WERI-Rb-1 (cell line): ENCODE measurements at regions not wholly inside any gene's neighbourhood (a gene's known extent, or its start where the extent isn't known, plus 50 kb on each side); places are given as distances from the start of the nearest gene placed in this dataset.

Experiments
- DNase-seq: peaks from one replicate; pipeline ENCODE4 v3.0.0-alpha.2; 2020
- H3K27ac ChIP-seq: fragments of 250-450 bp; sonication (Bioruptor Pico); 2 replicates; pipeline ENCODE4 v1.5.1; 2020; ENCODE audit warnings: mild to moderate bottlenecking, moderate library complexity
- H3K27me3 ChIP-seq: fragments of 250-450 bp; sonication (Bioruptor Pico); 2 replicates; pipeline ENCODE4 v1.5.1; 2021; ENCODE audit warnings: mild to moderate bottlenecking, low read depth, moderate library complexity; ENCODE audit not compliant: insufficient read depth, severe bottlenecking
- H3K36me3 ChIP-seq: fragments of 250-450 bp; sonication (Bioruptor Pico); 2 replicates; pipeline ENCODE4 v1.5.1; 2020; ENCODE audit warnings: mild to moderate bottlenecking, moderate library complexity
- H3K4me3 ChIP-seq: 2 replicates; pipeline ENCODE4 v1.5.1; 2011; ENCODE audit warnings: low read depth, mild to moderate bottlenecking, control low read depth, low read length
- H3K9me3 ChIP-seq: fragments of 250-450 bp; sonication (Bioruptor Pico); 2 replicates; pipeline ENCODE4 v1.5.1; 2021; ENCODE audit warnings: mild to moderate bottlenecking, moderate library complexity; ENCODE audit not compliant: severe bottlenecking
- TF ChIP-seq, protein P1 (sequence below): IDR thresholded peaks from 2 replicates; pipeline ENCODE4 v1.5.1; 2011; ENCODE audit warnings: low read depth, mild to moderate bottlenecking, control low read depth, inconsistent platforms, low read length

DNA sequence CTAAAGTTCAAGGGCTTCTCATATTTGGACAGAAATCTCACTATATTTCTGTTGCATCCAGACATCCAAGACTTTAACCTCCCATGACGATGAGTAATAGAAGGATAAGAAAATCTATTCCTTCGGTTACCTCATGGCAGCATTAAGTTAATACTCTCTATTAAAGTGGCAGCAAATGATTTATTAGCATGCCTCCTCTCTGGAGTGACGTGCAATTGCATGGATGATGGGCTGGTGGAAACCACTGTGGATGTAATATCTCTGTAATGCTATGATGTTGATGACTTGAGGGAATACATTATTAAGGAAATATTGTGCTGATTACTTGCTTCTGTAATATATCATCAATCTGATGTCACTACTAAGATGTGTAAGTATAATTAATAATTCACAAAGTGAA, 336.8 kb downstream of the DSEL start:
- no peak for DNase-seq
- Histone ChIP-seq H3K27me3 (no peaks in the 10 kb centered on the region), H3K9me3 (no peaks in the 10 kb centered on the region), H3K4me3 (no peak overlapping the region), H3K27ac (no peak overlapping the region), H3K36me3 (no peaks in the 10 kb centered on the region)
- TF ChIP-seq, protein P1, sequence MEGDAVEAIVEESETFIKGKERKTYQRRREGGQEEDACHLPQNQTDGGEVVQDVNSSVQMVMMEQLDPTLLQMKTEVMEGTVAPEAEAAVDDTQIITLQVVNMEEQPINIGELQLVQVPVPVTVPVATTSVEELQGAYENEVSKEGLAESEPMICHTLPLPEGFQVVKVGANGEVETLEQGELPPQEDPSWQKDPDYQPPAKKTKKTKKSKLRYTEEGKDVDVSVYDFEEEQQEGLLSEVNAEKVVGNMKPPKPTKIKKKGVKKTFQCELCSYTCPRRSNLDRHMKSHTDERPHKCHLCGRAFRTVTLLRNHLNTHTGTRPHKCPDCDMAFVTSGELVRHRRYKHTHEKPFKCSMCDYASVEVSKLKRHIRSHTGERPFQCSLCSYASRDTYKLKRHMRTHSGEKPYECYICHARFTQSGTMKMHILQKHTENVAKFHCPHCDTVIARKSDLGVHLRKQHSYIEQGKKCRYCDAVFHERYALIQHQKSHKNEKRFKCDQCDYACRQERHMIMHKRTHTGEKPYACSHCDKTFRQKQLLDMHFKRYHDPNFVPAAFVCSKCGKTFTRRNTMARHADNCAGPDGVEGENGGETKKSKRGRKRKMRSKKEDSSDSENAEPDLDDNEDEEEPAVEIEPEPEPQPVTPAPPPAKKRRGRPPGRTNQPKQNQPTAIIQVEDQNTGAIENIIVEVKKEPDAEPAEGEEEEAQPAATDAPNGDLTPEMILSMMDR, result no peak

DNA sequence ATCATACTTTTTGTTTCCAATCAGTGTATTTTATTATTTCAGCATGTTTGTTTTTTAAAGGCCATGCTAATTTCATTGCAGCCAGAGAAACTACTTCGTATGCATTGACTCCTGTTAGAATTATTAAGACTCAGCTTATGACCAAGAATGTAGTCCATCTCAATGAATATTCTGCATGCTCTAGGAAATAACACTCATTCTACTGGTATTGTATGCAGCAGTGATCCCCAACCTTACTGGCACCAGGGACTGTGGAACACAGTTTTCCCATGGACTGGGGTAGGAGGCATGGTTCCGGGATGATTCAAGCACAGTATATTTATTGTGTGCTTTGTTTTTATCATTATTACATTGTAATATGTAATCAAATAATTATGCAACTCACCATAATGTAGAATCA, 356.9 kb downstream of the DSEL start:
- Histone ChIP-seq H3K27me3 (no peaks in the 10 kb centered on the region), H3K36me3 (no peaks in the 10 kb centered on the region), H3K4me3 (no peak overlapping the region), H3K9me3 (no peaks in the 10 kb centered on the region), H3K27ac (no peak overlapping the region)
- TF ChIP-seq, protein P1, result no peak
- no peak for DNase-seq

DNA sequence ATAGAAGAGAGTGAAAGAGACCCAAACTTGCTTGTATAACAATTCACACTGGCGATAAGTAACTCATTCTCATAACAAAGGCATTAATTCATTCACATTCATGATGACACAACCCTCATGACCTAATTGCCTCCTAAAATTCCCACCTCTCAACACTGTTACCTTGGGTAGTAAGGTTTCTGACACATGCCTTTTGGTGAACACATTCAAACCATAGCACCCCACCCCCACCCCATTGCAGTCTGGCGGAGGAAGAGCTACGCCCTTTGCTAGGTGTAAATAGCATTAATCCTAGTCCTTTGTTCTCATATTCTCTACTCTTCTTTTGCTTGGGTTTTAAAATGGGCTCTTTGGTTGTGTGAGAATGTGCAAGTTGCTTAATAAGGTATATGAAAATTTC, 361.5 kb downstream of the DSEL start:
- no peaks in the 10 kb centered on the region for H3K27me3 ChIP-seq
- no peaks in the 10 kb centered on the region for H3K36me3 ChIP-seq
- no peak overlapping the region for H3K4me3 ChIP-seq
- no peak overlapping the region for H3K27ac ChIP-seq
- no peak for DNase-seq
- TF ChIP-seq, protein P1, result no peak
- H3K9me3 ChIP-seq, result no peaks in the 10 kb centered on the region

DNA sequence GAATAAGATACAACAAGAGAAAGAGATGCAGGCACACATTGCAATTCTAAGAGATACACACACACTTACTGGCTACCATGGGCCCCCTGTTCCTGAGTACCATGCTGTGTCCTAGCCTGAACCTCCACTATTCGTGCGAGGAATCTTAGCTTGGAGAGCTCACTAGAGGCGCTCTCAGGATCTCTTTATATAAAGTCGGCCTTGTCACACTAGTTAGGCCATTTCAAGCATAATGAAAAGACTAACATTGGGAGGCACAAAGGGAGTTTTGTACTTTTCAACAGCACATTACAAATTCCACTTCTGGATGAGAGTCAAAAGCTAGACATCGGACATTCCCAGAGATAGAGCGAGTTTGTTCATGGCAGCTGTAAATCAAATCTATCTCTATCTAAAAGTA, 365.2 kb downstream of the DSEL start:
- H3K9me3 ChIP-seq, result no peaks in the 10 kb centered on the region
- H3K27me3 ChIP-seq, result no peaks in the 10 kb centered on the region
- TF ChIP-seq, protein P1, result no peak
- no peak overlapping the region for H3K27ac ChIP-seq
- no peaks in the 10 kb centered on the region for H3K36me3 ChIP-seq
- DNase-seq, result no peak
- no peak overlapping the region for H3K4me3 ChIP-seq

DNA sequence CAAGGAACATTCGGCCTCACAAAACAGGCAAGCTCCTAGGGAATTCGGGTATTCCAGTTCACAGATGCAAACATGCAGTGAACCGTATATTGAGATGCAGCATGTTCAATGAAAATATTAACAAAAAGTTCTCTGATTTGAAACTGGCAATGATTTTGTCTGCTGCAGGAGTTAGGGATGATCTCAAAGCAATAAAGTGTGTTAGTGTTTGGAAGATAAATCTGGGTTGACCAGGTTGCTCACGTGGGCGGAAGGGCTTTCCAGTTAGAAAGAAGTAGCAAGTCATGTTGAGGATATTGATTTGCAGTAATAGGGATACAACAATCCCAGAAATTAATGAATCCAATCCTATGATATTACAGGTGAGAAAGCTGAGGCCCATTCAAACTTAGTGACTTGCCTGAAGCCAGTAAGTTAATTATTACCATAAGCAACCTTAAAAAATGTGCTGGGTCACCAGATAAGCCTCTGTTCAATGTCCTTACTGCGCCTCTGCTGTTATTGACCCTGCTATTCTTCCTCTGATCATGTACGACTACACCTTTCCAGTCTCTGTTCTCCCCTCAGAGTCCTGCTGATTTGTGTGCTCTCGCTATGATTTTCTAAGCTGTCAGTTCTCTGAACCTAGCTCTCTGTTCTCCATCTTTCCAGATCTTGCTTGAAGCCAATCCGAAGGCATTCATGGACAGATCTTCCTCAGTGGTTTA, 370.8 kb downstream of the DSEL start:
- TF ChIP-seq, protein P1, result no peak
- Histone ChIP-seq H3K36me3 (no peaks in the 10 kb centered on the region), H3K27ac (no peak overlapping the region), H3K9me3 (no peaks in the 10 kb centered on the region), H3K27me3 (no peaks in the 10 kb centered on the region), H3K4me3 (no peak overlapping the region)
- no peak for DNase-seq

DNA sequence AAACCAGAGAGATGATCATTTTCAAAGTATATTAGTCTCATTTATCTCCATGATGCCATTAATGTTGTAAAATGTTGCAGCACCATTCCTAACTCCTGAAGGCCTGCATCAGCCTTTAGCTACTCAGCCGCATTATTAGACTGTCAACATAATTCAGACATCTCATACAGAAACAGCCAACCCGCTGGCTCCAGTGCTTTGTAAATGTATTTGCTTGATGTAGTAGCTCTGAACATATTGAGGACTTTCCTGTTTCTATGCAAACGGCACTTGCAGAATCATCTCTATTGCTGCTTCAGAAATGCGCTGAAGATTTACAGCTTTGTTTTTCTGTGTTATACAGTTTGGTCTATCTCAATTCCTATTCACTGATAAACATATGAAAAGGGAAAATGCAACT, 372.2 kb downstream of the DSEL start:
- no peak for DNase-seq
- TF ChIP-seq, protein P1, result no peak
- Histone ChIP-seq H3K9me3 (no peaks in the 10 kb centered on the region), H3K27me3 (no peaks in the 10 kb centered on the region), H3K27ac (no peak overlapping the region), H3K4me3 (no peak overlapping the region), H3K36me3 (no peaks in the 10 kb centered on the region)
